Activated CD8-positive, alpha-beta T cell treated with anti-CD3 and anti-CD28 coated beads for 36 hours (primary cell): ENCODE measurements at regions not wholly inside any gene's neighbourhood (a gene's known extent, or its start where the extent isn't known, plus 50 kb on each side); places are given as distances from the start of the nearest gene placed in this dataset.

ENCODE experiments used
- ATAC-seq: fragments of 200-7000 bp; cut with Tn5 transposase; one replicate; pipeline ENCODE4 v1.10.0; 2021; ENCODE audit warnings: mild to moderate bottlenecking, moderate library complexity
- CTCF ChIA-PET: fragments of 350-600 bp; sonication (Branson Sonifier 250); formaldehyde crosslinking; loops from one replicate; lab custom pipeline; 2021; ENCODE audit warnings: antibody characterized with exemption; lab: Charles Lee
- POLR2A ChIA-PET: fragments of 350-600 bp; sonication (Branson Sonifier 250); formaldehyde crosslinking; loops from one replicate; lab custom pipeline; 2021; ENCODE audit warnings: antibody characterized with exemption; lab: Charles Lee
- DNase-seq: peaks from one replicate; pipeline ENCODE4 v3.0.0-alpha.2; 2020
- H3K27ac Mint-ChIP-seq: one replicate; pipeline ENCODE4 v1.8.0; 2021; ENCODE audit warnings: mild to moderate bottlenecking, mixed read lengths
- H3K27me3 Mint-ChIP-seq: one replicate; pipeline ENCODE4 v1.8.0; 2021; ENCODE audit warnings: mixed read lengths
- H3K36me3 Mint-ChIP-seq: one replicate; pipeline ENCODE4 v1.8.0; 2021; ENCODE audit warnings: low read depth, mixed read lengths
- H3K4me1 Mint-ChIP-seq: one replicate; pipeline ENCODE4 v1.8.0; 2021; ENCODE audit warnings: low read depth, mixed read lengths
- H3K4me3 Mint-ChIP-seq: one replicate; pipeline ENCODE4 v1.8.0; 2021; ENCODE audit warnings: mild to moderate bottlenecking, moderate library complexity, mixed read lengths
- H3K9me3 Mint-ChIP-seq: one replicate; pipeline ENCODE4 v1.8.0; 2021; ENCODE audit warnings: mixed read lengths
- intact Hi-C: fragments of 100-400 bp; cut with micrococcal nuclease; formaldehyde crosslinking; loops from one replicate; pipeline ENCODE4 v1.10.0; 2022
- TF ChIP-seq, protein P1 (sequence below): fragments of 200-600 bp; IDR thresholded peaks from one replicate; pipeline ENCODE4 v1.8.0; 2022; ENCODE audit warnings: antibody characterized with exemption, mild to moderate bottlenecking

DNA sequence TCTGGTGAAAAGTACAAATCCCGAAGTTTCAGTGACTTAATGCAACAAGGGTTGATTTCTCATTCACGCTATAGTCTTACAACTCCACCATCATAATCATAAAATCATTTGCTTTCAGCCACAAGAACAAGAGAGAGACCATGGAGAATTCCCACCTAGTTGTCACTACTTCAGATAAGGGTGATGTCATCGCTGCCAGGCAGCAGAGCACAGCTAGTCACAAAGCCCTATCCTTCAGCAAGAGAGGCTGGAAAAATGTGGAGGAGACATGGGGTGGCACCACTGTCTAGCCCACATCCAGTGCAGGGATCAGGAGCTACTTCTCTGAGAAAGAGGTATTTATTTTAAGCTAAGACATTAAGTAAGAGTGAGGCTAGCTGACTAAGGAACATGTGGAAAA lies 356.1 kb downstream of the YTHDC2 start:
- CTCF ChIA-PET = no interaction called here
- peaks cover 7% of the 10 kb centered on the region for H3K9me3 Mint-ChIP-seq
- DNase-seq (no peak), ATAC-seq (no peak)
- no peaks in the 10 kb centered on the region for H3K27me3 Mint-ChIP-seq
- TF ChIP-seq, protein P1, sequence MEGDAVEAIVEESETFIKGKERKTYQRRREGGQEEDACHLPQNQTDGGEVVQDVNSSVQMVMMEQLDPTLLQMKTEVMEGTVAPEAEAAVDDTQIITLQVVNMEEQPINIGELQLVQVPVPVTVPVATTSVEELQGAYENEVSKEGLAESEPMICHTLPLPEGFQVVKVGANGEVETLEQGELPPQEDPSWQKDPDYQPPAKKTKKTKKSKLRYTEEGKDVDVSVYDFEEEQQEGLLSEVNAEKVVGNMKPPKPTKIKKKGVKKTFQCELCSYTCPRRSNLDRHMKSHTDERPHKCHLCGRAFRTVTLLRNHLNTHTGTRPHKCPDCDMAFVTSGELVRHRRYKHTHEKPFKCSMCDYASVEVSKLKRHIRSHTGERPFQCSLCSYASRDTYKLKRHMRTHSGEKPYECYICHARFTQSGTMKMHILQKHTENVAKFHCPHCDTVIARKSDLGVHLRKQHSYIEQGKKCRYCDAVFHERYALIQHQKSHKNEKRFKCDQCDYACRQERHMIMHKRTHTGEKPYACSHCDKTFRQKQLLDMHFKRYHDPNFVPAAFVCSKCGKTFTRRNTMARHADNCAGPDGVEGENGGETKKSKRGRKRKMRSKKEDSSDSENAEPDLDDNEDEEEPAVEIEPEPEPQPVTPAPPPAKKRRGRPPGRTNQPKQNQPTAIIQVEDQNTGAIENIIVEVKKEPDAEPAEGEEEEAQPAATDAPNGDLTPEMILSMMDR = no peak
- POLR2A ChIA-PET = no interaction called here
- H3K36me3 Mint-ChIP-seq = no peaks in the 10 kb centered on the region
- no peak overlapping the region for H3K27ac Mint-ChIP-seq
- no peak overlapping the region for H3K4me3 Mint-ChIP-seq
- no peaks in the 10 kb centered on the region for H3K4me1 Mint-ChIP-seq
- intact Hi-C loops = no loop called here

DNA sequence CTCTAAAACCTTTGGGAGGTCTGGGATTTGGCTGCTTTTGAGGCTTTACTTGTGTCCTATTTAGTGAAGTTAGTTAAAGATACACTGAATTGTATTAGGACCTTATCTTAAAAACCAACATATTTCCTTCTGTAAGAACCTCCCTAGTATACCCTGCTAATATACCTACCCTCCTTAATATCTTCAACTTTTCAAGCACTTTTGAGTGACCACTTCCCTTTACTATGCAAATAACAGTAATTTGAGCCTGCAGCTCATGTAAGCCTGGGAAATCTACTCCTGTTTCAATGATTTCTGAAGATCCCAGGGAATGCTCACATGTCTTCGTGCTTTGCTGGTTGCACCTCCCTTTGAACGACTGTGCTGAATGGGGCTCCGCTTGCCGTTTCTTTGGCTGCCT lies 358.5 kb downstream of the YTHDC2 start:
- H3K4me1 Mint-ChIP-seq = no peaks in the 10 kb centered on the region
- TF ChIP-seq, protein P1 = no peak
- H3K4me3 Mint-ChIP-seq = no peak overlapping the region
- intact Hi-C loops = no loop called here
- ChIA-PET POLR2A (no interaction called here), CTCF (no interaction called here)
- no peak overlapping the region for H3K27ac Mint-ChIP-seq
- no peaks in the 10 kb centered on the region for H3K27me3 Mint-ChIP-seq
- no peaks in the 10 kb centered on the region for H3K36me3 Mint-ChIP-seq
- ATAC-seq (no peak), DNase-seq (no peak)
- H3K9me3 Mint-ChIP-seq = peaks cover 3% of the 10 kb centered on the region

DNA sequence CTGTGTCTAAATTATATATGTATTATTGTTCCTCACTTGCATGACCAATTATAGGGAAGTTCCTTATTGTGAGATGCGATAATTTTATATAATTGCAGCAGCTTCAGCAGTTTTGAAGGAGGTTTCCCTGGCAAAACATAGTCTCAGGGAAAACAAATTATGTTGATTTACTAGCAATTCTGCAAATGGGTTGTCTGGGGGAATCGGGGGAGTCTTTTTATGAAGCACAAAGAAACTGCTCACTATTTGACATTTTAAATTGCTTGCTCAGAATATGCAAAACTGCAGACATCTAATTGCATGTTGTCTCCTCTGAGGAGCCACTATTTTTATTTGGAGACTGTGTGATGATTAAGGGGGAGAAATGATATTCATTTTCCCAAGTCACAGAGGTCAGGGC lies 361.6 kb downstream of the YTHDC2 start:
- no peak for ATAC-seq
- H3K36me3 Mint-ChIP-seq = no peaks in the 10 kb centered on the region
- TF ChIP-seq, protein P1 = no peak
- intact Hi-C loops = no loop called here
- no peak overlapping the region for H3K4me3 Mint-ChIP-seq
- POLR2A ChIA-PET = no interaction called here
- no peaks in the 10 kb centered on the region for H3K4me1 Mint-ChIP-seq
- H3K27ac Mint-ChIP-seq = no peak overlapping the region
- H3K27me3 Mint-ChIP-seq = no peaks in the 10 kb centered on the region
- DNase-seq = no peak
- peaks cover 3% of the 10 kb centered on the region for H3K9me3 Mint-ChIP-seq
- CTCF ChIA-PET = no interaction called here

DNA sequence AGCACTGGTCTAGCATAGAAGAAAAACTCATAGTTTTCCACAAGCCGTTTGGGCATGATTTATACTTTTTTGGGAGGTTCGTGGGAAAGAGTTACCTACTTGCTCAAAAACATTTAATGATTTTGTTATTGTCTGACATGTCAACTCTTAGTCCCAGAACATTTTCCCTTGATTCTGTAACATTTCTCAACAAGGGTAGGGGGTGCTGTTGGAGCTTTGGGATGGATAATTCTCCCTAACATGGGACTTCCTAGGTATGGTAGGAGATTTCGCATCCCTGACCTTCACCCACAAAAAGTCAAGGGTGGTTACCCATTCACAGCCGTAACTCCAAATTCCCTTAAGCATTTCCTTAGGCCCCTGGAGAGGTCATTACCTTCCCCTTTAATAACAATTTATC lies 378.0 kb downstream of the YTHDC2 start:
- ChIA-PET CTCF (no interaction called here), POLR2A (no interaction called here)
- no peaks in the 10 kb centered on the region for H3K9me3 Mint-ChIP-seq
- H3K27ac Mint-ChIP-seq = no peak overlapping the region
- ATAC-seq = no peak
- DNase-seq = no peak
- no peaks in the 10 kb centered on the region for H3K27me3 Mint-ChIP-seq
- H3K36me3 Mint-ChIP-seq = no peaks in the 10 kb centered on the region
- H3K4me3 Mint-ChIP-seq = no peak overlapping the region
- intact Hi-C loops = no loop called here
- TF ChIP-seq, protein P1 = no peak
- no peaks in the 10 kb centered on the region for H3K4me1 Mint-ChIP-seq

DNA sequence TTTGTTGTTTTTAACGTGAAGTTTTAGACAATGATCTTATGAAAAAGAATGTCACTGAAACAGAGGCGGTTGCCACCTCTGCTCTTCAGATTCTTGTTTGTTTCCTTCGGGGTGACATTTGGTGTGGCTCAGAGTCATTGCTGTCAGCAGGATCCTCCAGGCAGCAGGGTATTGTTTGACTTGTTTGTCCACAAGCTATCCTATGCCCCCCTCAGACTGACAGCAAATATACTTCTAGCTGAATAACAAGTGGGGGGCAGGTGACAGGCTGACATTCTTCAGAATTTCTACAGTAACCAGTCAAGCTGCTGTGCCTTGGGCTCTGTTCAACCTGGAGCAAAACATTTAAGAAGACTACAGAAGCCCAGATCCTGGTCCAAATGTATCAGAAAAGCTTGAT lies 383.3 kb downstream of the YTHDC2 start:
- no peaks in the 10 kb centered on the region for H3K9me3 Mint-ChIP-seq
- DNase-seq = no peak
- CTCF ChIA-PET = no interaction called here
- no peak for ATAC-seq
- no peaks in the 10 kb centered on the region for H3K36me3 Mint-ChIP-seq
- H3K27me3 Mint-ChIP-seq = no peaks in the 10 kb centered on the region
- intact Hi-C loops = no loop called here
- POLR2A ChIA-PET = no interaction called here
- H3K27ac Mint-ChIP-seq = no peak overlapping the region
- TF ChIP-seq, protein P1 = no peak
- no peaks in the 10 kb centered on the region for H3K4me1 Mint-ChIP-seq
- no peak overlapping the region for H3K4me3 Mint-ChIP-seq
